HL-60 (cell line): ENCODE measurements at regions not wholly inside any gene's neighbourhood (a gene's known extent, or its start where the extent isn't known, plus 50 kb on each side); places are given as distances from the start of the nearest gene placed in this dataset.

ENCODE experiments used
- DNase-seq, 2 experiments: peaks; one replicate each; pipeline ENCODE4 v3.0.0-alpha.2; 2010 to 2020; ENCODE audit warnings: low read depth in 1 of 2, low spot score in 1 of 2
- H3K27ac ChIP-seq: fragments of 250-450 bp; sonication (Bioruptor Pico); replicated peaks from 2 replicates; pipeline ENCODE4 v1.5.1; 2020; ENCODE audit warnings: mild to moderate bottlenecking, moderate library complexity
- H3K27me3 ChIP-seq: fragments of 250-450 bp; sonication (Bioruptor Pico); 2 replicates; pipeline ENCODE4 v1.5.1; 2021; ENCODE audit warnings: mild to moderate bottlenecking, moderate library complexity; ENCODE audit not compliant: insufficient read depth, poor library complexity, severe bottlenecking
- H3K4me3 ChIP-seq: replicated peaks from 2 replicates; pipeline ENCODE4 v1.5.1; 2011; ENCODE audit warnings: mild to moderate bottlenecking, control low read depth, low read length; ENCODE audit not compliant: insufficient read depth
- GABPA ChIP-seq: IDR thresholded peaks from 2 replicates; pipeline ENCODE4 v1.6.1; 2012; ENCODE audit warnings: low read depth
- POLR2AphosphoS5 ChIP-seq: IDR thresholded peaks from 2 replicates; pipeline ENCODE4 v1.6.1; 2012; ENCODE audit warnings: low read depth
- SPI1 ChIP-seq: IDR thresholded peaks from 2 replicates; pipeline ENCODE4 v1.6.1; 2012; ENCODE audit warnings: low read depth, mild to moderate bottlenecking, borderline replicate concordance
- TF ChIP-seq, protein P1 (sequence below): IDR thresholded peaks from one replicate; pipeline ENCODE4 v1.5.1; 2011; ENCODE audit warnings: low read length, control low read depth, inconsistent platforms; ENCODE audit not compliant: insufficient read depth
- TF ChIP-seq, protein P2 (sequence below): IDR thresholded peaks from 2 replicates; pipeline ENCODE4 v1.6.1; 2012; ENCODE audit warnings: low read depth; ENCODE audit not compliant: insufficient replicate concordance

DNA sequence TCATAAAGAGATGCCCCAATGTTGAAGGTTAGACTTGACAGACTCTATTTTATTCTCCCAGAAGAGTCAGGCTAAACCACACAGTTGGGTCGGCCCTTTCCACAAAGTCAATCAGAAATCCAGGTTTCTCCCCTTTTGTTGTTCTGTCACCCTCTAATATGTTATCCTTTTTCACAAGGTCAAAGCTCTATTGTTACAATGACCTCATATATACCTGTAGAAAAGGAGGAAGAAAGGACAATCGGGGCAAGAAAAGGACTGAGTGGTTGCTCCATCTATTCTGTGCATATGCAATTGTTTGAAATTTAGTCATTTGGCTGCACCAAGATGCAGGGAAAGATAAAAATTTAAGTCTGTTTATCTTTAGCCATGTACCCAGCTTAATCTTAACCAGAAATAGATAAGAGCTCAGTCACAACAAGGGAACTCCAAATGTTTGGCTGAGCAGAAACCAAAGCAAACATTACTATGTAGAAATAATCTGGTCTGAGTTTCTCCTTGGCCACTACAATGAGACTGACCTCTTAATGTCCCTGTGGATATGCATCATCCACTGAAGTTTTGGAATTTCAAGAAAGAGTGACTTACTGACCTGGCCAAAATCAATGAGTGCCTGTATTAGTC, 503.7 kb downstream of the GALC start:
- Histone ChIP-seq H3K27ac (no peak overlapping the region), H3K27me3 (no peaks in the 10 kb centered on the region), H3K4me3 (no peak overlapping the region)
- DNase-seq: no peak
- TF ChIP-seq, protein P1, sequence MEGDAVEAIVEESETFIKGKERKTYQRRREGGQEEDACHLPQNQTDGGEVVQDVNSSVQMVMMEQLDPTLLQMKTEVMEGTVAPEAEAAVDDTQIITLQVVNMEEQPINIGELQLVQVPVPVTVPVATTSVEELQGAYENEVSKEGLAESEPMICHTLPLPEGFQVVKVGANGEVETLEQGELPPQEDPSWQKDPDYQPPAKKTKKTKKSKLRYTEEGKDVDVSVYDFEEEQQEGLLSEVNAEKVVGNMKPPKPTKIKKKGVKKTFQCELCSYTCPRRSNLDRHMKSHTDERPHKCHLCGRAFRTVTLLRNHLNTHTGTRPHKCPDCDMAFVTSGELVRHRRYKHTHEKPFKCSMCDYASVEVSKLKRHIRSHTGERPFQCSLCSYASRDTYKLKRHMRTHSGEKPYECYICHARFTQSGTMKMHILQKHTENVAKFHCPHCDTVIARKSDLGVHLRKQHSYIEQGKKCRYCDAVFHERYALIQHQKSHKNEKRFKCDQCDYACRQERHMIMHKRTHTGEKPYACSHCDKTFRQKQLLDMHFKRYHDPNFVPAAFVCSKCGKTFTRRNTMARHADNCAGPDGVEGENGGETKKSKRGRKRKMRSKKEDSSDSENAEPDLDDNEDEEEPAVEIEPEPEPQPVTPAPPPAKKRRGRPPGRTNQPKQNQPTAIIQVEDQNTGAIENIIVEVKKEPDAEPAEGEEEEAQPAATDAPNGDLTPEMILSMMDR: no peak
- TF ChIP-seq, protein P2, sequence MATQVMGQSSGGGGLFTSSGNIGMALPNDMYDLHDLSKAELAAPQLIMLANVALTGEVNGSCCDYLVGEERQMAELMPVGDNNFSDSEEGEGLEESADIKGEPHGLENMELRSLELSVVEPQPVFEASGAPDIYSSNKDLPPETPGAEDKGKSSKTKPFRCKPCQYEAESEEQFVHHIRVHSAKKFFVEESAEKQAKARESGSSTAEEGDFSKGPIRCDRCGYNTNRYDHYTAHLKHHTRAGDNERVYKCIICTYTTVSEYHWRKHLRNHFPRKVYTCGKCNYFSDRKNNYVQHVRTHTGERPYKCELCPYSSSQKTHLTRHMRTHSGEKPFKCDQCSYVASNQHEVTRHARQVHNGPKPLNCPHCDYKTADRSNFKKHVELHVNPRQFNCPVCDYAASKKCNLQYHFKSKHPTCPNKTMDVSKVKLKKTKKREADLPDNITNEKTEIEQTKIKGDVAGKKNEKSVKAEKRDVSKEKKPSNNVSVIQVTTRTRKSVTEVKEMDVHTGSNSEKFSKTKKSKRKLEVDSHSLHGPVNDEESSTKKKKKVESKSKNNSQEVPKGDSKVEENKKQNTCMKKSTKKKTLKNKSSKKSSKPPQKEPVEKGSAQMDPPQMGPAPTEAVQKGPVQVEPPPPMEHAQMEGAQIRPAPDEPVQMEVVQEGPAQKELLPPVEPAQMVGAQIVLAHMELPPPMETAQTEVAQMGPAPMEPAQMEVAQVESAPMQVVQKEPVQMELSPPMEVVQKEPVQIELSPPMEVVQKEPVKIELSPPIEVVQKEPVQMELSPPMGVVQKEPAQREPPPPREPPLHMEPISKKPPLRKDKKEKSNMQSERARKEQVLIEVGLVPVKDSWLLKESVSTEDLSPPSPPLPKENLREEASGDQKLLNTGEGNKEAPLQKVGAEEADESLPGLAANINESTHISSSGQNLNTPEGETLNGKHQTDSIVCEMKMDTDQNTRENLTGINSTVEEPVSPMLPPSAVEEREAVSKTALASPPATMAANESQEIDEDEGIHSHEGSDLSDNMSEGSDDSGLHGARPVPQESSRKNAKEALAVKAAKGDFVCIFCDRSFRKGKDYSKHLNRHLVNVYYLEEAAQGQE: no peak
- TF ChIP-seq POLR2AphosphoS5: no peak
- TF ChIP-seq GABPA: no peak
- TF ChIP-seq SPI1: no peak

DNA sequence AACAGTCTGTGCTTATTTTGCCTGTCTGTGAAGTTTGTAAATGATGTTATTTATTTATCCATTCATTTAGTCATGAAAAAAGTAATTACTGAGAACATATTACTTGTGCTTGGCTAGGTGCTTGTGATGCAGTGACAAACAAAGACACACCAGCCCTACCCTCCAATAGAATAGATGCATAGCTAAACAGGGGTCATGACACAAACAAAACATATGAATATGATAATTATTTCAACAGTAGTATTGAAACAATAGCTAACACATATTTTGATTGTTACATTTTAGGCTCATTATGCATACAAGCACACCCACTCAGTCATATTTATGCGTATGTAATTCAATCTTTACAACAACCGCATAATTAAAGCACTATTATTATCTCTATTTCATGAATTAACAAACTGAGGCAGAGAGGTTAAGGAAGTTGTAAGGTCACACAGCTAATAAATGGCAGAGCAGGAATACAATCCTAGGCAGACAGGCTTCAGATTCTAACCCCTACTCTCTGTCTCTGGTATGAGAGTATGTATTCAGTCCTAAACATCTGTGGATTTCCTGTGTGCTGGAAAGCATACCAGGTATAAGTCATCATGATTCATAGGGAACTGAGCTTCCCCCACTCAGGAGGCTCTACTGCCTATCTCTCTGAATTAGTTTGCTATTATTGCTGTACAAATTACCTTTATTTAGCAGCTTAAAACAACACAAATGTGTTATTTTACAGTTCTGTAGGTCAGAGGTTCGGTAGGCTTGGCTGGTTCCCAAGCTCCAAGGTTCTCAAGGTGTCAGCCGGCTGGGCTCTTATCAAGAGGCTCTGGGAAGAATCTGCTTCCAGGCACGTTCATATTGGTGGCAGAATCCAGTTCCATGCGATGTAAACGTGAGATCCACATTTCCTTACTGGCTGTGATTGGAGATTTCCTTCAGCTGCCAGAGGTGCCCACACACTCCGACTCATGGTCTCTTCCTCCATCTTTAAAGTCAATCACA, 509.4 kb downstream of the GALC start:
- Histone ChIP-seq H3K27me3 (no peaks in the 10 kb centered on the region), H3K4me3 (no peak overlapping the region), H3K27ac (no peak overlapping the region)
- no peak for DNase-seq
- no peak for TF ChIP-seq GABPA
- TF ChIP-seq, protein P2: no peak
- TF ChIP-seq, protein P1: no peak
- TF ChIP-seq SPI1: no peak
- TF ChIP-seq POLR2AphosphoS5: no peak

DNA sequence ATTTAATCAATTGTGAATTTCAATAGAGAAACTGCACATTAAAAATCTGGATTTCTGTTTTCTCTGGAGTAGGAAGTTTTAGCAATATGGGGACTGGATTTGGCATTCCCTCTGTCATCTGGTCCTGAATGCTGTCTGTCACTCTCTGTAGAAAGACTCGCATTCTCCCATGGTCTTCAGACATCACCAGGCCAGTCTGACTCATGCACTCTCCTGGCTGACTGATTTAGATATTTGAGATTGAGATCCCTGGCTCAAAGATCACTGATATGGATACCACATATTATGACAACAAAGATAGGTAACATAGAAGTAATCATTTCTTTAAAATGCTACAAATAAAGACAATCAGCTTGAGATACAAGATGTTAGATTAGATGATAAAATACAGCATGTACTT, 524.5 kb downstream of the GALC start:
- H3K27ac ChIP-seq: no peak overlapping the region
- no peak overlapping the region for H3K4me3 ChIP-seq
- no peak for TF ChIP-seq GABPA
- no peak for TF ChIP-seq SPI1
- TF ChIP-seq, protein P2: no peak
- TF ChIP-seq, protein P1: no peak
- no peak for TF ChIP-seq POLR2AphosphoS5
- no peak for DNase-seq
- H3K27me3 ChIP-seq: no peaks in the 10 kb centered on the region
